HepG2 (cell line): ENCODE measurements at regions not wholly inside any gene's neighbourhood (a gene's known extent, or its start where the extent isn't known, plus 50 kb on each side); places are given as distances from the start of the nearest gene placed in this dataset.

Experiments
- ATF2 ChIP-seq: sonication (generic); formaldehyde crosslinking; IDR thresholded peaks from 2 replicates; pipeline ENCODE4 v1.4.0; 2020; ENCODE audit warnings: missing genetic modification reagents
- CREB3 ChIP-seq: sonication (generic); formaldehyde crosslinking; IDR thresholded peaks from 2 replicates; pipeline ENCODE4 v1.5.0; 2020; ENCODE audit warnings: missing genetic modification reagents
- CREM ChIP-seq, 2 experiments: sonication (generic) in 1 of 2; formaldehyde crosslinking in 1 of 2; IDR thresholded peaks; 2 replicates each; pipeline versions ENCODE4 v1.4.0 to v1.6.1; 2016 to 2020; ENCODE audit warnings: antibody characterized with exemption in 1 of 2, mild to moderate bottlenecking in 1 of 2, missing genetic modification reagents in 1 of 2
- CTCF ChIP-seq: sonication (generic); formaldehyde crosslinking; IDR thresholded peaks from 2 replicates; pipeline ENCODE4 v1.5.0; 2020; ENCODE audit warnings: mild to moderate bottlenecking, missing genetic modification reagents, moderate library complexity
- DPF2 ChIP-seq: sonication (generic); formaldehyde crosslinking; IDR thresholded peaks from 2 replicates; pipeline ENCODE4 v1.4.0; 2020; ENCODE audit warnings: mild to moderate bottlenecking, low read depth, missing genetic modification reagents, borderline replicate concordance
- GABPA ChIP-seq, 2 experiments: IDR thresholded peaks; 2 replicates each; pipeline ENCODE4 v1.6.1; 2011 to 2016; ENCODE audit warnings: low read depth in 2 of 2, low read length in 1 of 2, missing biosample characterization in 1 of 2, missing genetic modification characterization in 1 of 2
- NR2F1 ChIP-seq, 2 experiments: fragments of 450-650 bp in 1 of 2; formaldehyde crosslinking in 1 of 2; IDR thresholded peaks; 2 replicates each; pipeline versions ENCODE4 v1.5.0 to v1.6.1; 2016 to 2020; ENCODE audit warnings: mild to moderate bottlenecking in 1 of 2, missing compliant biosample characterization in 1 of 2, missing genetic modification reagents in 1 of 2, moderate library complexity in 1 of 2
- NR2F2 ChIP-seq: IDR thresholded peaks from 2 replicates; pipeline ENCODE4 v1.6.1; 2012; ENCODE audit warnings: low read depth, inconsistent platforms, borderline replicate concordance
- USF2 ChIP-seq, 2 experiments: sonication (generic) in 1 of 2; formaldehyde crosslinking in 1 of 2; IDR thresholded peaks; 2 replicates each; pipeline versions ENCODE4 v1.5.1 to v1.6.1; 2011 to 2020; ENCODE audit warnings: borderline replicate concordance in 1 of 2, low read depth in 1 of 2, low read length in 1 of 2, mild to moderate bottlenecking in 1 of 2, missing genetic modification reagents in 1 of 2, moderate library complexity in 1 of 2
- ZFP41 ChIP-seq: sonication (generic); formaldehyde crosslinking; IDR thresholded peaks from 2 replicates; pipeline ENCODE4 v1.4.0; 2020; ENCODE audit warnings: mild to moderate bottlenecking, missing genetic modification reagents, borderline replicate concordance
- ZKSCAN1 ChIP-seq: fragments of 150-350 bp; IDR thresholded peaks from 2 replicates; pipeline ENCODE4 v1.6.1; 2014; ENCODE audit warnings: low read length
- ZNF138 ChIP-seq: sonication (generic); formaldehyde crosslinking; IDR thresholded peaks from 2 replicates; pipeline ENCODE4 v1.5.0; 2020; ENCODE audit warnings: mild to moderate bottlenecking, low read depth, missing genetic modification reagents
- ZNF20 ChIP-seq: sonication (generic); formaldehyde crosslinking; IDR thresholded peaks from 2 replicates; pipeline ENCODE4 v1.4.0; 2020; ENCODE audit warnings: mild to moderate bottlenecking, moderate library complexity, missing genetic modification reagents
- ZNF598 ChIP-seq: sonication (generic); formaldehyde crosslinking; IDR thresholded peaks from 2 replicates; pipeline ENCODE4 v1.5.1; 2020; ENCODE audit warnings: mild to moderate bottlenecking, missing genetic modification reagents, borderline replicate concordance

- TF ChIP-seq NR2F1 (CRISPR knock-in tag; IDR thresholded peaks at IDR 0.05) (no peak), CTCF (CRISPR knock-in tag) (no peak), ZNF138 (CRISPR knock-in tag) (no peak), NR2F2 (no peak), ZKSCAN1 (no peak), CREM (IDR thresholded peaks at IDR 0.05) (no peak), CREM (CRISPR knock-in tag; IDR thresholded peaks at IDR 0.05) (no peak), USF2 (IDR thresholded peaks at IDR 0.05; ENCODE audit: low read depth, low read length) (no peak), USF2 (CRISPR knock-in tag; IDR thresholded peaks at IDR 0.05; ENCODE audit: borderline replicate concordance) (no peak), ATF2 (CRISPR knock-in tag) (no peak), DPF2 (CRISPR knock-in tag) (no peak), GABPA (IDR thresholded peaks at IDR 0.05; ENCODE audit: low read depth, low read length) (no peak), GABPA (CRISPR knock-in tag; IDR thresholded peaks at IDR 0.05; ENCODE audit: low read depth) (no peak), ZNF598 (no peak), CREB3 (CRISPR knock-in tag) (no peak), ZFP41 (CRISPR knock-in tag) (no peak), ZNF20 (CRISPR knock-in tag) (no peak)
Observed at GRCh38 chr3:159249472-159250174, 447.8 kb downstream of the MFSD1 start.
